ENCODE measurements at regions not wholly inside any gene's neighbourhood (a gene's known extent, or its start where the extent isn't known, plus 50 kb on each side); places are given as distances from the start of the nearest gene placed in this dataset.

- no peak for DNase-seq (ENCODE audit: low spot score)
- Histone ChIP-seq H3K27me3 (replicated peaks; ENCODE audit: insufficient read depth) (no peaks in the 10 kb centered on the region), H3K9me3 (no peaks in the 10 kb centered on the region), H3K27ac (no peak overlapping the region), H3K36me3 (no peaks in the 10 kb centered on the region), H3K4me1 (ENCODE audit: control insufficient read depth in 1 of 2, low read depth in 2 of 2) (no peaks in the 10 kb centered on the region), H3K4me3 (no peak overlapping the region)
- no peak for ATAC-seq (ENCODE audit: insufficient number of reproducible peaks, low FRiP score, low read depth)
- no peak for TF ChIP-seq CTCF (IDR thresholded peaks at IDR 0.05)
Measured at GRCh38 chr12:115348301-115348700, 664.3 kb upstream of the TBX3 start.

- no peaks in the 10 kb centered on the region for H3K36me3 ChIP-seq
- no peak for ATAC-seq (ENCODE audit: insufficient number of reproducible peaks, low FRiP score, low read depth)
- no peak for TF ChIP-seq CTCF (IDR thresholded peaks at IDR 0.05)
Measured at GRCh38 chr12:115343601-115344000, 659.6 kb upstream of the TBX3 start.

GRCh38 chr12:115343008-115343407, 659.0 kb upstream of the TBX3 start:
- no peaks in the 10 kb centered on the region for H3K9me3 ChIP-seq
- H3K4me1 ChIP-seq (ENCODE audit: control insufficient read depth in 1 of 2, low read depth in 2 of 2) = peaks cover 0 to 10% of the 10 kb centered on the region in 2 donors
- no peak for DNase-seq (ENCODE audit: low spot score)
- H3K36me3 ChIP-seq = no peaks in the 10 kb centered on the region
- H3K27ac ChIP-seq = no peak overlapping the region
- H3K4me3 ChIP-seq = no peak overlapping the region
- TF ChIP-seq CTCF (IDR thresholded peaks at IDR 0.05) = no peak
- no peak for ATAC-seq (ENCODE audit: insufficient number of reproducible peaks, low FRiP score, low read depth)
- no peaks in the 10 kb centered on the region for H3K27me3 ChIP-seq (replicated peaks; ENCODE audit: insufficient read depth)

More at GRCh38 chr12:115343601-115344000, 659.6 kb upstream of the TBX3 start:
- no peak overlapping the region for H3K4me3 ChIP-seq
- H3K9me3 ChIP-seq = no peaks in the 10 kb centered on the region
- no peak for DNase-seq (ENCODE audit: low spot score)
- peaks cover 0 to 9% of the 10 kb centered on the region in 2 donors for H3K4me1 ChIP-seq (ENCODE audit: control insufficient read depth in 1 of 2, low read depth in 2 of 2)
- no peak overlapping the region for H3K27ac ChIP-seq
- no peaks in the 10 kb centered on the region for H3K27me3 ChIP-seq (replicated peaks; ENCODE audit: insufficient read depth)

GRCh38 chr12:115341442-115341841, 657.5 kb upstream of the TBX3 start:
- TF ChIP-seq CTCF (IDR thresholded peaks at IDR 0.05) = no peak
- peak overlapping the region in 1 of 2 donors; percentile 25 for H3K27ac ChIP-seq
- peak; percentile 76 for ATAC-seq (ENCODE audit: insufficient number of reproducible peaks, low FRiP score, low read depth)
- H3K4me1 ChIP-seq (ENCODE audit: control insufficient read depth in 1 of 2, low read depth in 2 of 2) = peaks cover 0 to 20% of the 10 kb centered on the region in 2 donors
- DNase-seq (ENCODE audit: low spot score) = peak; percentile 65
- H3K9me3 ChIP-seq = no peaks in the 10 kb centered on the region
- H3K27me3 ChIP-seq (replicated peaks; ENCODE audit: insufficient read depth) = no peaks in the 10 kb centered on the region
- H3K36me3 ChIP-seq = no peaks in the 10 kb centered on the region
- H3K4me3 ChIP-seq = no peak overlapping the region

- Histone ChIP-seq H3K27me3 (replicated peaks; ENCODE audit: insufficient read depth) (no peaks in the 10 kb centered on the region), H3K4me3 (no peak overlapping the region), H3K36me3 (no peaks in the 10 kb centered on the region), H3K4me1 (ENCODE audit: control insufficient read depth in 1 of 2, low read depth in 2 of 2) (peaks cover 0 to 20% of the 10 kb centered on the region in 2 donors), H3K9me3 (no peaks in the 10 kb centered on the region), H3K27ac (no peak overlapping the region)
- no peak for TF ChIP-seq CTCF (IDR thresholded peaks at IDR 0.05)
- no peak for ATAC-seq (ENCODE audit: insufficient number of reproducible peaks, low FRiP score, low read depth)
- DNase-seq (ENCODE audit: low spot score) = no peak
Measured at GRCh38 chr12:115338566-115339294, 654.8 kb upstream of the TBX3 start.

Data from thoracic aorta (tissue), 2 donors.